Activated CD4-positive, alpha-beta T cell treated with anti-CD3 and anti-CD28 coated beads, Interleukin-2, amount 50 U/mL, for 24 hours (primary cell): ENCODE measurements at regions not wholly inside any gene's neighbourhood (a gene's known extent, or its start where the extent isn't known, plus 50 kb on each side); places are given as distances from the start of the nearest gene placed in this dataset.
A peak's percentile ranks its signal among the peaks of the same experiment; 100 is the strongest.

Source experiments
- DNase-seq, 2 donors: peaks; one replicate each; pipeline ENCODE4 v3.0.0-alpha.2; 2020; ENCODE audit warnings: low read depth in 1 of 2, low spot score in 1 of 2

- DNase-seq: no peak
These were observed 222.8 kb downstream of the PTPRC start for GRCh38 chr1:198861636-198862035.

GRCh38 chr1:198864695-198865094 lies 225.9 kb downstream of the PTPRC start:
- no peak for DNase-seq

DNA sequence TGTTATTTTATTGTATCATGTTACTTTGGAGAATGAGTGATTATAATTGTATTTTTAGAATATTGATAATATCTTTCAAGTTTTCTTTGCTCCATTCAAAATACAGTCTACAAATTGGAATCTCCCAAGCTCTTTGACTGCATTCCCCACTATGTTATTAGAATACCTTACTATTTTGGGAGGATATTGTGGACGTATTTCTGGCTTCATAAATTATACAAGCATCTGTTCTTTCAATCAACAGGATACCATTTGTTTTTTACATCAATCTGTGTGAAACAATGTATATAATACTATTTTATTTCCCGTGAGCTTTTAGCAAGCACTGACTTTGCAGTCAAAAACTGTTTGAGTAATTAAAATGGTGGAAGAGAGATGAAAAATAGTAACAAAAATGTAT lies 226.5 kb downstream of the PTPRC start:
- DNase-seq: no peak

GRCh38 chr1:198867182-198867581 lies 228.3 kb downstream of the PTPRC start:
- no peak for DNase-seq

DNA sequence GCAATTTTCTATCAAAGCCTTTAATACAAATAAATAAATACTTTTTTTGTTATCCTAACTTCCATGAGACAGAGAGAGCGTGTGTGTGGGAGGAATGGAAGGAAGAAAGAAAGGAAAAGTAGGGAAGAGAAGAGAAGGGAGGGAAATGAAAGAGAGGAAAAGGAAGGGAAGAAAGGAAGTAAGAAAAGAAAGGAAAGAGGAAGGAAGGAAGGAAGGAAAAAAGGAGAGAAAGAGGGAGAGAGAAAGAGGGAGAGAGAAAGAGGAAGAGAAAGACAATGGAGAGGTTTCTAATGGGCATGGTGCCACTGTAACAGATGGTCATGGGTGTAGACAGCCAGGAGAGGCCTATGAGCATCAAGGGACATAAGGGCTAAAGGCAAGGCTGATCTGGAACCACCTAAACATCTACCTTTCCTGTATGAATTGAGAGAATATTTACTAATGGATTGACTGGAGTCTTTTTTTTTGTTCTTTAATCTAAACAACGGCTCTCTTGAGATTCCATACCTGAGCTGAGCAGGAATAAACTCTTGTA lies 234.9 kb downstream of the PTPRC start:
- DNase-seq: no peak

- DNase-seq: no peak
These were observed 237.6 kb downstream of the PTPRC start for GRCh38 chr1:198876371-198876871.

DNA sequence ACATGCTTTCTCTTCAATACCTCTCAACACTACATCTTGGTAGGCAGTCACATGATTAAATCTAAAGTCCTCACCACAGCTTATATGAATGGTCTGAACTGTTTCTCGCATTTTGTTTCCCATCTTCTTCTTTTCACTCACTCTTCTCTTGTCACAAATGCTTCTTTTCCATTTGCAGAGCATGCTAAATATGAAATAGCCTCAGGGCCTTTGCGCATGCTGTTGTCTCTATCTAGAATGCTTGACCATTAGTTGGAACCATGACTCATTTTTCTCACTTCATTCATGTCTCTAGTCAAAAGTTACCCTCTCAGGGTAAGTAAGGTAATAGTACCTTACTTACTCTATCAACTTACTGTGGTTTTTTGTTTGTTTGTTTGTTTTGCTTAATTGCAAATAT lies 239.7 kb downstream of the PTPRC start:
- no peak for DNase-seq

DNA sequence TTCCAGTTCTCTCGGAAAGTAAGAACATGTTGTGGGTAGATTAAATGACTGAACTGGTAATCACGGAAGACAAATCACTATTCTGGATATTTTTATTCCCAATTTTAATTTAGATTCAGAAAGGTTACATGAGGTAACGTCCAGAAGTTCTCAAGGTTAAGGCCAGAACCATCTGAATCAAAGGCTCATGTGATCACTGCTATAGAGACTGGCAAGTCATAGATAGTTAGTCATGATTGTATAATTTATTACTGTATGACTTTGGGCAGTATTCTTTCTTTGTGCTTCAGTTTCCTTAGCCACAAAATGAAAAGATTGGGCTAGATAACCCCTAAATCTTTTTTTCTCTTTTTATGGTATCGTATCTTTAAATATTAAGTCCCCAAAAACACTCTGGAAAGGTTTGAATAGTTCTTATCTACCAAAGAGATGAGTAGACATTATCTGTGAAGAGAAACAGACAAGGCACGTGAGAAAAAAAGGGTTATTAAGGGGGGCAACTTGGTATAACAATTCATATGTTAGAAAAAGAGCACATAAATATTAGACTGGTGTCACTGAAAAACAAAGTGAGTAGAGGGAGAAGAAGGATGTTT lies 241.0 kb downstream of the PTPRC start:
- no peak for DNase-seq

- no peak for DNase-seq
These were observed 241.6 kb downstream of the PTPRC start for GRCh38 chr1:198880397-198880796.

- DNase-seq: peak in 1 of 2 donors; percentile 15
These were observed 242.2 kb downstream of the PTPRC start for GRCh38 chr1:198880818-198881597.

DNA sequence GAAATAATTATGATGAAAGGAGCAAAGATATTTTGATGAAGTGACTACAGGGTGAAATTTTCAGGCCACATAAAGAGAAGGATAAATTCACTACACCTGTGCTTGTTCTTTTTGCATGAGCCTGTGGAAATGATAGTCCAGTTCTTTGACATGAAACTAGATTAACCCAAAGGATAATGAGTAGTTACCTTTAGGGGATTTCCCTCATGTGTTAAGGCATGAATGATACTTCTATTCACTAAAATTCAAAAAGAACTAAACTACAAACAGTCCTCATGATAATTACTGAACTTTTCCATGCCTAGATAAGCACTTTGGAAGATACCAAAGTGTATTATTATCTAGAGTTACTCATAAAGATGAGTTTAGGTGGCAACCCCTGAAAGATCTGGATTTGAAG lies 244.3 kb downstream of the PTPRC start:
- DNase-seq: no peak

- no peak for DNase-seq
These were observed 249.0 kb downstream of the PTPRC start for GRCh38 chr1:198887866-198888265.

DNA sequence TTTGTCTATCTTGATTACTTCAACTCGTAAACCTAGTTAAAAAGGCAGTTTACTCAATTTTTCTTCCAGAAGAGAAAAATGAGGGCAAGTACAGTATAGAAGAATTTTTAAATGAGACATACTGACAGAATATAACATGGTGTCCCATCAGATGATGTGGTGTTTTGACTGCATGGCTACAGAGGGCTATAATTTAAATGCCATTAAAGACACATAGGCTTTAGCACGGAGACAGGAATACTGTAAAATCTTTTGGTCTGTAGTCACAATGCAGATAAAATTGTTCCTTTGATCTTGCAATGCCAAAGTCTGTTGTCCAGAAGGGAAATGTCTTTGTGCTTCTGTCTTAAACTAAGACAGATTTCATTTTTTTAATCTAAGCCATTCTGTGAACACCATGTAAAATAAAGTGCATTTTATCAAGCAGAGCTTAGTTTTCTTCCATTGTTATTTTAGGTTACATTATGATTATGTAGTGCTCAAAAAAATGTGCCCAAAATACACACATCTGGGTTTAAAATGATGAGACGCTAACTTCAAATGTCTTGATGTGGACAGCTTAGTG lies 249.6 kb downstream of the PTPRC start:
- DNase-seq: no peak

DNA sequence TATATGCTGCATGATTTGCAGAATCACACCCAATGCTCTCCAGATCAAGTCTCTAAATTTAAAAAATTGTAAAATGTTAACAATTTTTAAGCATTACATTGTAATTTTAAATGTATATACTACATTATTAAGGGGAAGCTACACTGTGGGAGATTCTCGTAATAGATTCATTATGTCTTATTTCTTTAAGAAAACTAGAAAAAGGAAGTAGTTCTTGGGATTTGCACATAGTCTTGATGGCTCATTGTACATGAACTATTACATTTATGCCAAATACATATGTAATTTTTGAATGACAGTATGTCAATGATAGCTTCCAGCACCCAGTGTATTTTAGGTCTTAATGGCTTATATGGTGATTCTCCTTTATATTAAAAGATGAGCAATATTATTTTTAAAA lies 250.3 kb downstream of the PTPRC start:
- no peak for DNase-seq

GRCh38 chr1:198889749-198890148 lies 250.9 kb downstream of the PTPRC start:
- no peak for DNase-seq

GRCh38 chr1:198890214-198890930 lies 251.5 kb downstream of the PTPRC start:
- DNase-seq: no peak

GRCh38 chr1:198892065-198892464 lies 253.2 kb downstream of the PTPRC start:
- DNase-seq: no peak

- DNase-seq: no peak
These were observed 254.3 kb downstream of the PTPRC start for GRCh38 chr1:198893141-198893540.

- no peak for DNase-seq
These were observed 255.1 kb downstream of the PTPRC start for GRCh38 chr1:198893763-198894444.

DNA sequence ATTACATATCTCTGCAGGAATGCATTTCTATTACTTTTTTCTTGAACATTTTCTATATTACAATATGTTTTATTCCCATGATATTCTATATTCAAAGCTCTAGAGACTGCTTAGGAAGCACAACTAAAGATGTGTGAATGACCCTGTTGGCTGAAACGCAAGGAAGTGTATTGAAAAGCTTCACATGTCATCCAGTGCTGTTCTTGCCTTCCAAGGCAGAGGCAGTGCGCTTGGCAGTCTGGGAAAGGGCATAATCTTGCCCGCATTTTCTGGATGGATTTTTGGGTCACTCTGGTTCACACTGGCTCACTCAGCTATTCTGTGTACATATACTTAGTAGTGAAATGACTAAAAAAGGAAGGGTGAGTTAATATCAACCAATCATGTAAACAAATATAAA lies 262.4 kb downstream of the PTPRC start:
- DNase-seq: no peak

DNA sequence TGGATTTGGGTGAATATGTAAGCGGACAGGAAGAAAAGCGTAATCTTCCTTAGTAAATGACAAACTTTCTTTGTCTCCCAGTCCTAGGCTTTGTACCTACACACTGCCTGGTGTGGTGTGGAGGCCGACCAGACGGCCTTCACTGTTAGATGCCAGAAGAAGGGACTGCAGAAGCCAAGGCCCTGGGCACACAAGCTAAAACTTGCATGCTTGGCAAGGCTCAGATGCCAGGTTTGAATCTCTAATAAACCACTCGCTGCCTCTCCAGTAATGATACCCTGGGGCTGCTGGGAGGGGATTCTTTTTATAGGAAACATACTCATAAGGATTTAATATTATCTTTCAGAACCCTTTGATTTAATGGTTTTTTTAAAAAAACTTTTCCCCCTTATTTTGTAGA lies 263.8 kb downstream of the PTPRC start:
- no peak for DNase-seq
